ENCODE measurements at regions not wholly inside any gene's neighbourhood (a gene's known extent, or its start where the extent isn't known, plus 50 kb on each side); places are given as distances from the start of the nearest gene placed in this dataset.

DNA sequence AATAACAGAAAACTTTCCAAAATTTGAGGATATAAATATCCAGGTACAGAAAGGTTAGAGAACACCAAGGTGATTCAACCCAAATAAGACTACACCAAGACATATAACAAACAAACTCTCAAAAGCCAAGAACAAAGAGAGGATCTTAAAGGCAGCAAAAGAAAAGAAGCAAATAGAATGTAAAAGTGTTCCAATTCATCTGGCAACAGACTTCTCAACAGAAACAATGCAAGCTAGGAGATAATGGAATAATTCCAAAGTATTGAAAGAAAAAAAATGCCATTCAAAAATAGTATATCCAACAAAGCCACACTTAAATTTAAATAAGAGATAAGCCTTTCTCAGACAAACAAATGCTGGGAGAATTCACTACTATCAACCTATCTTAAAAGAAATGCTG lies 153.0 kb upstream of the FAT3 start:
- no peak overlapping the region for H3K4me3 ChIP-seq (ENCODE audit: low read length)
- TF ChIP-seq, protein P1, sequence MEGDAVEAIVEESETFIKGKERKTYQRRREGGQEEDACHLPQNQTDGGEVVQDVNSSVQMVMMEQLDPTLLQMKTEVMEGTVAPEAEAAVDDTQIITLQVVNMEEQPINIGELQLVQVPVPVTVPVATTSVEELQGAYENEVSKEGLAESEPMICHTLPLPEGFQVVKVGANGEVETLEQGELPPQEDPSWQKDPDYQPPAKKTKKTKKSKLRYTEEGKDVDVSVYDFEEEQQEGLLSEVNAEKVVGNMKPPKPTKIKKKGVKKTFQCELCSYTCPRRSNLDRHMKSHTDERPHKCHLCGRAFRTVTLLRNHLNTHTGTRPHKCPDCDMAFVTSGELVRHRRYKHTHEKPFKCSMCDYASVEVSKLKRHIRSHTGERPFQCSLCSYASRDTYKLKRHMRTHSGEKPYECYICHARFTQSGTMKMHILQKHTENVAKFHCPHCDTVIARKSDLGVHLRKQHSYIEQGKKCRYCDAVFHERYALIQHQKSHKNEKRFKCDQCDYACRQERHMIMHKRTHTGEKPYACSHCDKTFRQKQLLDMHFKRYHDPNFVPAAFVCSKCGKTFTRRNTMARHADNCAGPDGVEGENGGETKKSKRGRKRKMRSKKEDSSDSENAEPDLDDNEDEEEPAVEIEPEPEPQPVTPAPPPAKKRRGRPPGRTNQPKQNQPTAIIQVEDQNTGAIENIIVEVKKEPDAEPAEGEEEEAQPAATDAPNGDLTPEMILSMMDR (IDR thresholded peaks at IDR 0.05; ENCODE audit: insufficient read depth, low read depth, low read length, missing control alignments) = no peak
- no peak for DNase-seq (ENCODE audit: low read depth)

DNA sequence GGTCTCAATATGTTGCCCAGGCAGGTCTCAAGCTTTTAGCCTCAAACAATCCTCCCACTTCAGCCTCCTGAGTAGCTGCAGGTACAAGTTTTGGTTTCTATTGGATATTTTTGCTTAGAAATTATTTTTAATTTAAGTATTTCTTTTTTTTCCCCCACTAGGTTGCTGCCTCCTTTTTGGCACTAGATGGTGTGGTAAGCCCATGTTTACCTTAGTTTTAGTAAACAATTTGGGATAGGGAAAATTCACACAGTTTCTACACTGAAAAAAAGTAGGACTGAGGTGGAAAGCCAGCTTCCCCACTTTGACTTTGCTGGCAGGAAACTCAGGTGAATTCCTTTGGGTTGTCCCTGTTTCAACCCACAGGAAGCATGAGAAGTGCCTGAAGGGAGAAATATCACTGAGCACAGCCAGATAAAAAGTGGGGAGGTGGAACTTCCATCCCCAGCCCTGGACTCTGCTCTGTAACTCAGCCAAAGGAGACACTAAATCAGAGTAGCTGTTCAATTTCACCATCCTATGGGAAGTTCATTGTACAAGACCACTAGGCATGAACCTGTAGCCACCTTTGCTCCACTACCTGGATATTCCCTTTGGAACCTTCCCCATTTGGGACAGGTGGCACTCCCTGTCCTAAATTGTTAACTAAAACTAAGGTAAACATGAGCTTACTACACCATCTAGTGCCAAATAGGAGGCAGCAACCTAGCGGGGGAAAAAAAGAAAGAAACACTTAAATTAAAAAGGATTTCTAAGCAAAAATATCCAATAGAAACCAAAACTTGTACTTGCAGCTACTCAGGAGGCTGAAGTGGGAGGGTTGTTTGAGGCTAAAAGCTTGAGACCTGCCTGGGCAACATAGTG lies 154.4 kb upstream of the FAT3 start:
- no peak overlapping the region for H3K4me3 ChIP-seq (ENCODE audit: low read length)
- TF ChIP-seq, protein P1 (IDR thresholded peaks at IDR 0.05; ENCODE audit: insufficient read depth, low read depth, low read length, missing control alignments) = peak; percentile 19
- peak; percentile 4 for DNase-seq (ENCODE audit: low read depth)

DNA sequence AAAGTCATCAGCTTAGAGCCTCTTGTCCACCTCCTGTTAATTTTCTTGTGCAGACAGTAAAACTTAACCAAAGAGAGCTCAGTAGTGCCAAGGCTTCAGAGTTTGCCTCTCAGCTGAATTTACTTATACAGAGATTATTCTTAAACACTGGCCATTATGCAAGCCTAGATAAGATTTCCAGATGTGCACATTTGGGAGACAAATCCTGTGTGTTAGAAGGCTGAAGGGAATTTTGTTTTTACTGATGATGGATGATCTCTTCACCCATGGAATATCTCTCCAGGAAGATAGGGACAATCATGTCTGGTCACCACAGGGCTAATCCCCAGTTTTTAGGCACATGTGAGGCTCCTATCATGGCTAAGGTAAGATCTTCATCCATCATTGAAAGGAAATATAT lies 157.6 kb upstream of the FAT3 start:
- no peak for DNase-seq (ENCODE audit: low read depth)
- no peak overlapping the region for H3K4me3 ChIP-seq (ENCODE audit: low read length)
- TF ChIP-seq, protein P1 (IDR thresholded peaks at IDR 0.05; ENCODE audit: insufficient read depth, low read depth, low read length, missing control alignments) = no peak

DNA sequence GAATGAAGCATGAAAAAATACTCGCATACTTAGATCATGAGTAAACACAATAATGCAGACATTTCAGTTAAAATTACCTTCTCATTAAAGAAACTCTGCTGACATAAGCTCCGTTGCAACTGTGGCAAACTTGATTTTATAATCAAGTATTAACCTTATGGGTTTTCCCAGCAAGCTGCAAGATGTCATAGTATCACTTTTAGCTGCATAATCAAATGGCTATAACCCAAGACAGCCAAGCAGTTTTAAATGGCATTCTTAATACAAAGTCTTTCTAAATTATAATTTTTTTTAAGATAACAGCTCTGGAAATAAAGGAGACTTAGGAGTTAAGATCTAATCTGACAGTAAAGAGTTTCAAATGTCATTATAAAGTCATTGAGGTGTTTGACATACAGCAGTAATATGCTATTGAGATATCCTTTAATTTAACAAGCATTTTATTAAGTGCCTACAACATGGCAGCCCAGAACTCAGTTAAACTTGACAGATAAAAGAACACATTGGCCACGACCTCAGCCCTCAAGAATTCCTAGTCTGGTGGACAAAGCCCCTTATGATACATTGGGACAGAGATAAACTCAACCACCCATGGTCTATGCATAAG lies 163.1 kb upstream of the FAT3 start:
- no peak for DNase-seq (ENCODE audit: low read depth)
- TF ChIP-seq, protein P1 (IDR thresholded peaks at IDR 0.05; ENCODE audit: insufficient read depth, low read depth, low read length, missing control alignments) = no peak

DNA sequence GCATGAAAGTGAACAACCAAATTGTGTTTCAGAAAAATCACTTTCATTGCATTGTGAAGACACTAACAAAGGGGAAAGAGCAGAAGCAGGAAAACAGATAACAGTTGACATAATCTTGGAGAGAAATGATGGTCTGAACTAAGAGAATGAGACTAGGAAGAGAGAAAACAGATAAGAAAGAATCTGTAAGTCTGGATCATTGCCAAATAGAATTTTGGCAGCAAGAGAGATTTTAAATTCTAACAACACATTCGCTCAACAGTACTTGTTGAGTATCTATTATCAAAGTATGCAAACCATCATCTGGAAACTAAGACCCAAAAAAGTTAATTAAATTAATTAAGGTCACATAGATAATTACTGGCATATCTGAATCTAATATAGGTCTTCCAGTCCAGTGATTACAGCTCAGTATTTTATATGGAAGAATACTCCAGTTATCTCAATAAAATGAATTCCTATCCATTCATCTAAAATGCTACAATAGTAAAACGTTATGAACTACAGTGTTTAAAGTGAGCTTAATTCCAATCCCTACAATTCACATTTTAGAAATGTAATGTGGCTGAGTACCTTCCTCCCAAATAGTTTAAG lies 166.7 kb upstream of the FAT3 start:
- TF ChIP-seq, protein P1 (IDR thresholded peaks at IDR 0.05; ENCODE audit: insufficient read depth, low read depth, low read length, missing control alignments) = no peak
- no peak overlapping the region for H3K4me3 ChIP-seq (ENCODE audit: low read length)
- DNase-seq (ENCODE audit: low read depth) = no peak

More for the DNA sequence above, 163.1 kb upstream of the FAT3 start:
- H3K4me3 ChIP-seq (ENCODE audit: low read length) = no peak overlapping the region

DNA sequence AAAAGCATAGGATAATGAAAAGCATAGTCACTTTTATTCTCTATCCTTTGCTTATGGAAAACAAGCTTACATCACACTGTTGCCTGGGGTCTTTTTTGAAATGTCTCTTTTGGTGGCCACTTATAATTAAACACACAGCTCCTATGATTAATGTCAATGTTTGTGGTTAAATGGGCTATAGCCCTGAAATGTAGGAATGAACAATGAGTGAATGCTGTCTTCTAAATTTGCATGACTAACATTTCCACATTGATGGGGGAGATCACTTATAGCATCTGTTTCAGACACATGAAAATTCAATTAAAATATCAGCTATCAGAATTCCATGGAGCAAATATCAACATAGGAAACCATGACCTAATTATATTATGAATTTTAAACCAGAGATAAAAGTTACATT lies 171.4 kb upstream of the FAT3 start:
- DNase-seq (ENCODE audit: low read depth) = no peak
- TF ChIP-seq, protein P1 (IDR thresholded peaks at IDR 0.05; ENCODE audit: insufficient read depth, low read depth, low read length, missing control alignments) = no peak
- no peak overlapping the region for H3K4me3 ChIP-seq (ENCODE audit: low read length)

Measured in epithelial cell of esophagus (primary cell).